GOT3 (cell line): ENCODE measurements at regions not wholly inside any gene's neighbourhood (a gene's known extent, or its start where the extent isn't known, plus 50 kb on each side); places are given as distances from the start of the nearest gene placed in this dataset.
"Not testable (repeated sequence)": the region's sequence is repeated elsewhere in the genome, so short reads cannot be mapped to it uniquely, and the experiment has no call there.

Experiments
- DNase-seq: peaks from one replicate; lab custom pipeline; 2025; ENCODE audit warnings: mixed read lengths; lab: John Stamatoyannopoulos, UW

DNA sequence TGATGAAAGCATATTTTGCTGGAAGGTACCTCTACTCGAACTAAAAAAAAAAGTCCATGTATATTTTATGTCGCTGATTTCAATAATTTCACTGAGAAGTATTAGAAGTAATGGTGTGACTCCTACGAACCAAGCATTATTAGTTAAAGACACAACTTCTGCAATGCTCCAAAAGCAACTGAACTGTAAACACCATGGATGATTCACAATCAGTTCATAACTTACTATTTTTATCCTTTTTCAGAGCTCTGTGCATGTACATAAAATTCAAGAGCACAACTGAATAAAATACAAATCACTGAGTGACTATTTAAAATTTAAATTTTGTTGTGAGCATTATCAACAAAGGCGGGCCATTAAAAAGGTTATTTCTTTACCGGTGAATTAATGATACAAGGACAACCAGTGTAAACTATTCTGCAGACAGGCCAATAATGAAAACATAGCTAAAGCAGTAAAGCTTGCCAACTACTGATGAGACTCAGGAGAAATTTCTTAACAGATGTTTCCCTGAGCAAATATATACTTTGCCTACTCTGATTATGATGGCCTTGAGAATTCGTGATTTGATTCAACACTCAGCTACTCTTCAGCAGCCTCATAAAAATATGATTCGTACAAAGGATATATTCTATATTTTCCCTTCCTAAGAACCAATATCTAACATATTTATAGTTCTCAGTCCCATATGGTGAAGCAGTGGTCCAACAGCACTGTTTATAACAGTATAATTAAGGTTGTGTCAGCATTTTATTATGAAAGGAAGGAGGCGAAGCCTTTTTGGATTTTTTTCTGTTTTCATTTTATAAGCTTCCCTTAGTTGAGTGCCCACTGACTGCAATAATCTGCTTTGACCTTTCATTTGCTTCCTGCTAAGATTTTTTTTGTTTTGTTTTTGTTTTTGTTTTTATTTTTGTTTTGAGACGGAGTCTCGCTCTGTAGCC lies 62.8 kb upstream of the NEIL3 start:
- DNase-seq: no peak

DNA sequence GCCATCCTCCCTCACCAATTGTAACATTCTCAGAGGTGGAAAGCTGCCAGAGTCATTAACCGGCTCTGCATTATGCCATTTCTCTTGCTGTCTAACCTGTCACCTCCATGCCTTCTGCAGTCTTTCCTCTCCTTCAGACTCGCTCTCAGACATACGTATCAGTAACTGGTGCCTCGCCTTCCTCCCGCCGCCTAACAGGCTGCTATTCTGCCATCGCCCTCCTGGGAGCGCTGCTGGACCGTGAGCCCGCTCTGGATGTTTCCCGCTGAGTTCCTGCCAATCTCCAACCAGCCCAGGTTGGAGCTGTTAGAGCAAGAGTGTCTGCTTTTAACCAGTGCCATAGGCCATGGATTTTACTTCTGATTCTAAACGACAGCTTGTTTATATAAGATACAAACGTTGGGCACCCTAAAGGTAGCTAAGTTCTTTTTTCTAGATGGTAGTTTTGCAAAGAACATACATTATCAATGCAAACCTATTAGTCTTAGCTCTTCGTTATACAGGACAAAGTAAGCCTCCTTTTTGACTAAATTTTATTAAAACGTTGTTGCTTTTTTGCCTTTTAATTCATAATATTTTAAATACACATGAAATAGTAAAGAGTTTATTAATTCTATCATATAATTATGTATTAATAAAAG lies 59.5 kb upstream of the NEIL3 start:
- DNase-seq: no peak

DNA sequence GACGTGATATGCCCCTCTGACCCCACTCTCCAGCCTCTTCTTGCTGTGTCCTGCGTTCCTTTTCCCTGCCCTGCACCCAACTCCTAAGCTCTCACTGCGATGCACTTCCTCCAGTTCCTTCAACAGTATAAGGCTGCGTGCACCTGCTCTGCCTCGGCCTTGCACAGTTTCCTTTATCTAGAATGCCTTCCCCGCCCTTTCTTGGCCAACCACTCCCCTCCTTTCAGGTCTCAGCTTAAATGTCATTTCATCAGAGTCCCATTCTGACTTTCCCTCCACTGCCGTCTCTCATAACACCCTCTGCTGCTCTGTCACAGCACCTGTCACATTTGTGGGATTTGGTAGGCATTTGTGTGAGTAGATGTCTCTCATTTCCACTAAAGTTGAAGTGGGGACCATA lies 58.4 kb upstream of the NEIL3 start:
- no peak for DNase-seq

DNA sequence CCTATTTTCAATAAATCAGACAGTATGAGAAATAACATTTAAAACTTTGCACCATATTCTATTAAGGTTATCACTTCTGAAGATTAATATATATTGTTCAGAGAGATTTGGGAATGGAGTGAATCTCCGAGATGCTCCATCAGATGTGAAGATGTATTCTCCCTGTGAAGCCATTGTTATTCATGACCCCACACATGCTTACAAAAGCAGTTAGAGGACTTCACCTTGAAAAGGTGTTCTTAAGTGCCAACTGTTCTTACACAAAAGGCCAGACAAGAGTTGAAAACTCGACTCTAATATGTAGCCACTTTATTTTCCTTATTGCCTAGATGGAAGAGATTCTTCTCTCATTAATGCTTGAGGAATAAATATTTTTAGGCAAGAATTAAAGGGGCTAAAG lies 54.3 kb upstream of the NEIL3 start:
- no peak for DNase-seq

DNA sequence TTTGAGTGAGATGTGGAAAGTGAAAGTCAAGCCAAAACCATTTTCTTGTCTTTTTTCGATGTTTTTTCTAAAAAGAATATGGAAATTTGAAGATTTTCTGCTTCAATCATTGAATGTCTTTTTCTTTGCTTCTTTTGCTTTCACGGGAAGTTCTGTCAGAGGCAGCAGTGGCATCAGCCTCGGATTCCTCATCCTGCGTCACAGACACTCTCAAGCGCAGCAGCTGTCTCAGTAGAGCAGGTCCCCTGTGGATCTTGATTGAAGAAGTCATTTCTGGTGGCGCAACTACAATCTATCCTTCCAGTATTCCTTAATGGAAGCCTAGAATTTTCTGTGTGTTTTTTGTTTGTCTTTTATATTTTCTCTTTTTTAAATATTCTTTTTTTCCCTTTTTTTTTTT lies 52.7 kb upstream of the NEIL3 start:
- no peak for DNase-seq

DNA sequence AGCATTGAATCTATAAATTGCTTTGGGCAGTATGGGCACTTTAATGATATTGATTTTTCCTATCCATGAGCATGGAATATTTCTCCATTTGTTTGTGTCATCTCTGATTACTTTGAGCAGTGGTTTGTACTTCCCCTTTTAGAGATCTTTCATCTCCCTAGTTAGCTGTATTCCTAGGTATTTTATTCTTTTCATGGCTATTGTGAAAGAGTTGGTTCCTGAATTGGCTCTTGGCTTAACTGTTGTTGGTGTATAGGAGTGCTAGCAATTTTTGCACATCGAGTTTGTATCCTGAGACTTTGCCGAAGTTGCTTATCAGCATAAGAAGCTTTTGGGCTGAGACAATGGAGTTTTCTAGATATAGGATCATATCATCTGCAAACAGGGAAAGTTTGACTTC lies 50.2 kb upstream of the NEIL3 start:
- not testable (repeated sequence) for DNase-seq
